Right atrium auricular region (tissue), 2 donors: ENCODE measurements at regions not wholly inside any gene's neighbourhood (a gene's known extent, or its start where the extent isn't known, plus 50 kb on each side); places are given as distances from the start of the nearest gene placed in this dataset.

ENCODE experiments used
- DNase-seq: peaks from one replicate; pipeline ENCODE4 v3.0.0-alpha.2; 2019; ENCODE audit warnings: low spot score
- H3K27ac ChIP-seq, 2 donors: fragments of 200-600 bp; sonication (generic); 1 replicate in 1 of 2; 2 replicates in 1 of 2; pipeline ENCODE4 v1.5.1; 2016 to 2019
- H3K27me3 ChIP-seq, 2 donors: fragments of 200-600 bp; sonication (generic); one replicate each; pipeline versions ENCODE4 v1.5.1 to v1.6.0; 2017 to 2019
- H3K36me3 ChIP-seq: fragments of 200-600 bp; sonication (generic); one replicate; pipeline ENCODE4 v1.5.1; 2016
- H3K4me1 ChIP-seq, 2 donors: fragments of 200-600 bp; sonication (generic); one replicate each; pipeline versions ENCODE4 v1.5.1 to v1.6.0; 2017 to 2019
- H3K4me3 ChIP-seq, 2 donors: fragments of 200-600 bp; sonication (generic); 1 replicate in 1 of 2; 2 replicates in 1 of 2; pipeline ENCODE4 v1.5.1; 2017 to 2019; ENCODE audit warnings: mild to moderate bottlenecking in 1 of 2, moderate library complexity in 1 of 2
- H3K9me3 ChIP-seq, 2 donors: fragments of 200-600 bp; sonication (generic); one replicate each; pipeline ENCODE4 v1.5.1; 2019
- CTCF ChIP-seq, 2 donors: fragments of 200-600 bp; sonication (generic); IDR thresholded peaks; one replicate each; pipeline ENCODE4 v1.5.1; 2019; ENCODE audit warnings: antibody characterized with exemption in 2 of 2

GRCh38 chr12:40557980-40558379 lies 134.3 kb upstream of the CNTN1 start:
- no peak for TF ChIP-seq CTCF (IDR thresholded peaks at IDR 0.05)
- Histone ChIP-seq H3K9me3 (no peaks in the 10 kb centered on the region), H3K4me3 (no peak overlapping the region), H3K4me1 (no peaks in the 10 kb centered on the region), H3K27me3 (no peaks in the 10 kb centered on the region), H3K36me3 (no peaks in the 10 kb centered on the region), H3K27ac (no peak overlapping the region)
- DNase-seq = no peak

GRCh38 chr12:40559865-40560264 lies 132.4 kb upstream of the CNTN1 start:
- Histone ChIP-seq H3K36me3 (no peaks in the 10 kb centered on the region), H3K27me3 (no peaks in the 10 kb centered on the region), H3K4me3 (no peak overlapping the region), H3K4me1 (no peaks in the 10 kb centered on the region), H3K9me3 (no peaks in the 10 kb centered on the region), H3K27ac (no peak overlapping the region)
- DNase-seq = no peak
- TF ChIP-seq CTCF (IDR thresholded peaks at IDR 0.05) = no peak

GRCh38 chr12:40560848-40561247 lies 131.4 kb upstream of the CNTN1 start:
- DNase-seq = no peak
- Histone ChIP-seq H3K27me3 (peaks cover 0 to 3% of the 10 kb centered on the region in 2 donors), H3K9me3 (no peaks in the 10 kb centered on the region), H3K36me3 (no peaks in the 10 kb centered on the region), H3K27ac (no peak overlapping the region), H3K4me3 (no peak overlapping the region), H3K4me1 (no peaks in the 10 kb centered on the region)
- TF ChIP-seq CTCF (IDR thresholded peaks at IDR 0.05) = no peak

GRCh38 chr12:40561395-40561966 lies 130.8 kb upstream of the CNTN1 start:
- Histone ChIP-seq H3K36me3 (no peaks in the 10 kb centered on the region), H3K4me1 (no peaks in the 10 kb centered on the region), H3K27ac (no peak overlapping the region), H3K9me3 (no peaks in the 10 kb centered on the region), H3K4me3 (no peak overlapping the region), H3K27me3 (peaks cover 0 to 3% of the 10 kb centered on the region in 2 donors)
- DNase-seq = no peak
- no peak for TF ChIP-seq CTCF (IDR thresholded peaks at IDR 0.05)

GRCh38 chr12:40565029-40565633 lies 127.1 kb upstream of the CNTN1 start:
- Histone ChIP-seq H3K27me3 (peaks cover 0 to 3% of the 10 kb centered on the region in 2 donors), H3K4me1 (no peaks in the 10 kb centered on the region), H3K27ac (no peak overlapping the region), H3K36me3 (no peaks in the 10 kb centered on the region), H3K4me3 (no peak overlapping the region), H3K9me3 (no peaks in the 10 kb centered on the region)
- no peak for DNase-seq
- no peak for TF ChIP-seq CTCF (IDR thresholded peaks at IDR 0.05)

GRCh38 chr12:40566271-40566670 lies 126.0 kb upstream of the CNTN1 start:
- no peak for TF ChIP-seq CTCF (IDR thresholded peaks at IDR 0.05)
- H3K4me3 ChIP-seq = no peak overlapping the region
- peaks cover 0 to 3% of the 10 kb centered on the region in 2 donors for H3K27me3 ChIP-seq
- no peak overlapping the region for H3K27ac ChIP-seq
- H3K4me1 ChIP-seq = no peaks in the 10 kb centered on the region
- H3K36me3 ChIP-seq = no peaks in the 10 kb centered on the region
- no peak for DNase-seq
- H3K9me3 ChIP-seq = no peaks in the 10 kb centered on the region
